CD4-positive, CD25-positive, alpha-beta regulatory T cell (primary cell): ENCODE measurements at regions not wholly inside any gene's neighbourhood (a gene's known extent, or its start where the extent isn't known, plus 50 kb on each side); places are given as distances from the start of the nearest gene placed in this dataset.

ENCODE experiments used
- ATAC-seq, 2 donors: fragments of 150-1000 bp; cut with Tn5 transposase; one replicate each; pipeline ENCODE4 v1.10.0; 2021; ENCODE audit warnings: low read depth in 2 of 2, moderate number of reproducible peaks in 2 of 2, moderate library complexity in 1 of 2
- DNase-seq, 3 donors: peaks; one replicate each; pipeline versions ENCODE4 v3.0.0 to v3.0.0-alpha.2; 2012 to 2022; ENCODE audit warnings: mixed read lengths in 1 of 3
- H3K27ac ChIP-seq: one replicate; pipeline ENCODE4 v1.7.0; 2013; ENCODE audit warnings: mild to moderate bottlenecking, low read length; ENCODE audit not compliant: insufficient read depth, poor library complexity, severe bottlenecking
- H3K27me3 ChIP-seq: one replicate; pipeline ENCODE4 v1.7.0; 2013; ENCODE audit warnings: low read length; ENCODE audit not compliant: control insufficient read depth, insufficient read depth
- H3K36me3 ChIP-seq: one replicate; pipeline ENCODE4 v1.7.0; 2013; ENCODE audit warnings: mild to moderate bottlenecking, low read length, moderate library complexity; ENCODE audit not compliant: control insufficient read depth, insufficient read depth
- H3K4me1 ChIP-seq: 2 replicates; pipeline ENCODE4 v1.7.0; 2013; ENCODE audit warnings: mild to moderate bottlenecking, low read length; ENCODE audit not compliant: insufficient read depth, control insufficient read depth, poor library complexity, severe bottlenecking
- H3K4me3 ChIP-seq: one replicate; pipeline ENCODE4 v1.7.0; 2013; ENCODE audit warnings: low read depth, mild to moderate bottlenecking, low read length, moderate library complexity
- H3K9me3 ChIP-seq, 2 experiments: 1 replicate in 1 of 2; 2 replicates in 1 of 2; pipeline ENCODE4 v1.7.0; 2013; ENCODE audit warnings: low read length in 2 of 2, mild to moderate bottlenecking in 1 of 2, moderate library complexity in 1 of 2; ENCODE audit not compliant: control insufficient read depth in 2 of 2
- H3K27ac Mint-ChIP-seq, 3 donors: one replicate each; pipeline ENCODE4 v1.8.0; 2020 to 2022; ENCODE audit warnings: mild to moderate bottlenecking in 3 of 3, mixed read lengths in 3 of 3, moderate library complexity in 2 of 3
- H3K27me3 Mint-ChIP-seq: one replicate; pipeline ENCODE4 v1.8.0; 2022; ENCODE audit warnings: mild to moderate bottlenecking, mixed read lengths
- H3K36me3 Mint-ChIP-seq: one replicate; pipeline ENCODE4 v1.8.0; 2020; ENCODE audit warnings: mixed read lengths
- H3K4me1 Mint-ChIP-seq, 4 donors: one replicate each; pipeline ENCODE4 v1.8.0; 2020 to 2022; ENCODE audit warnings: mixed read lengths in 4 of 4, mild to moderate bottlenecking in 1 of 4
- H3K4me3 Mint-ChIP-seq, 4 donors: one replicate each; pipeline ENCODE4 v1.8.0; 2020 to 2022; ENCODE audit warnings: mild to moderate bottlenecking in 4 of 4, mixed read lengths in 4 of 4, moderate library complexity in 3 of 4
- H3K9me3 Mint-ChIP-seq, 7 donors: one replicate each; pipeline ENCODE4 v1.8.0; 2020 to 2022; ENCODE audit warnings: mixed read lengths in 7 of 7, mild to moderate bottlenecking in 3 of 7, moderate library complexity in 2 of 7

DNA sequence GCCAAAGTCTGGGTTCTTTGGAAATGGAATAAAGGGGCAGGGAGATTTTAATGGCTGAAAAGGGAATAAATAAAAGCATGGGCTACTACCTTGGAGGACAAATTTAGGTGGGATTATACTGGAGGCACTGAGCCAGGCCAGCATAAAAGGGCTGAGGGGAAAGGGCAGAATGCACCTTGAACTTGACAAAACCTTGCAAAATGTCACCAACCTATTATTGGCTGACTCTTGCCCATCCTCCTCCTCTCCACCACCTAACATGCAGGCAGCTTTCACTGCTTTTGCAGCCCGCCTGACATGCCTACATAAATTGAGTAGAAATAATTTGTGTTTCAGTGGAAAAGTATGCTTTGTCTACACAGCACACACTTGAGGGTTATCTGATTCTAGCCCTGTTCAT is 65.3 kb upstream of the ABLIM1 start:
- ATAC-seq, result no peak
- H3K27ac Mint-ChIP-seq, result peak overlapping the region in 1 of 3 donors; percentile 47
- no peaks in the 10 kb centered on the region for H3K36me3 Mint-ChIP-seq
- no peak overlapping the region for H3K4me3 ChIP-seq
- H3K27me3 Mint-ChIP-seq, result no peaks in the 10 kb centered on the region
- H3K4me1 Mint-ChIP-seq, result peaks cover 0 to 10% (median 1%) of the 10 kb centered on the region in 4 donors
- no peaks in the 10 kb centered on the region for H3K9me3 ChIP-seq
- H3K4me3 Mint-ChIP-seq, result no peak overlapping the region
- H3K27me3 ChIP-seq, result no peaks in the 10 kb centered on the region
- H3K4me1 ChIP-seq, result peaks cover under 1% of the 10 kb centered on the region
- DNase-seq, result no peak
- peaks cover 0 to 5% (median 0%) of the 10 kb centered on the region in 7 donors for H3K9me3 Mint-ChIP-seq
- H3K36me3 ChIP-seq, result no peaks in the 10 kb centered on the region
- H3K27ac ChIP-seq, result no peak overlapping the region

DNA sequence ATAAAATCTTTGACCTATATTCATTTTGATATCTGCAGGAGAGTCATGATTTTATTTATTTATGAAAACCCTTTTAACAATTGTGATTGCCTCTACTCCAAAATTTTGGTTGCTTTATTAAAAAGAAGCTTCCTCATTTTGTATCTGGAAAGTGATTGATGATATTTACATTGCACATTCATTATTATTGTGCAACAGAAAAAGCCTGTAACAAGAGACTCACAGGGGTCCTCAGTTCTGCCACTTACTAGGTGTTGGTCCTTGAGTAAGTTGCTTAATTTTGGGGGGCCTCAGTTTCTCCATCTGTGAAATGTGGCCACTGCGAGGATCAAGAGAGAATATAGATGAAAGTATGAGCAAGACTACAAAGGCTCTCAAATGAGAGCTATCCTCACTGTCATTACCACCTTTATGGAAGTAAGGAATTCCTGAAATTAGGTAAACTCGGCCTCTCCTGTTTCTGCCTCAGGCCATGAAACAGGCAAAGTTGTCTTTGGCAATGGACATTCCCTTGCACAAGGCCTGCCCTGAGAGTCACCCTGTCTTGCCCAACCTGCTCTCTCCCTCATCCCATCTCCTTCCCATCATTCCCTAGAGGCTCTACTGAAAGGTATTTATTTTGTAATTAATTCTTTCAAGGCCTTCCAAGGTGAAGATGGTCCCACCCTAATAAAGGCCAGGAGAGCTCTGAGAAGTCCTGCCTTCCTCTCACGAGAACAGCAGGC is 66.1 kb upstream of the ABLIM1 start:
- Mint-ChIP-seq H3K36me3 (no peaks in the 10 kb centered on the region), H3K9me3 (peaks cover 0 to 5% (median 0%) of the 10 kb centered on the region in 7 donors), H3K27me3 (no peaks in the 10 kb centered on the region), H3K4me1 (peaks cover 0 to 12% (median 1%) of the 10 kb centered on the region in 4 donors), H3K27ac (no peak overlapping the region), H3K4me3 (no peak overlapping the region)
- H3K4me3 ChIP-seq, result no peak overlapping the region
- no peaks in the 10 kb centered on the region for H3K4me1 ChIP-seq
- H3K9me3 ChIP-seq, result no peaks in the 10 kb centered on the region
- H3K27ac ChIP-seq, result no peak overlapping the region
- H3K36me3 ChIP-seq, result no peaks in the 10 kb centered on the region
- no peak for ATAC-seq
- no peaks in the 10 kb centered on the region for H3K27me3 ChIP-seq
- no peak for DNase-seq

DNA sequence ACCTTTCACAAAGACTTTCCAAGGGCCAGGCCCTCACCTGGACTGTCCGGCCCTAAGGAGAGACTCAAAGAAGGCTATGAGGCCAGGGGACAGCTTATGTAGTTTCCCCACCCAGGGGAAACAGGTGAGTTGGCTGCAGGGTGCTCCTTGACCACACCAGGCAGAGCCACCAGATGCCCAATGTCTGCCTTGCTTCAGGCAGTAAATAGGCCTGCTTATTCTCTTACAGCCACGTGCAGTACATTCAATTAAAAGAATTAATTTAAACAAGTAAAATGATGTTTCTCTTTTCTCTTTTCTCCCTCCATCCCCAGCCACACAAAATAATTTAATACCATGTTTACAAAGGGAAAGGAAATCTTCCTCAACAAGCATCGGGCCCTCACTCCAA is 66.6 kb upstream of the ABLIM1 start:
- H3K4me1 ChIP-seq, result no peaks in the 10 kb centered on the region
- peaks cover 0 to 12% (median 1%) of the 10 kb centered on the region in 4 donors for H3K4me1 Mint-ChIP-seq

DNA sequence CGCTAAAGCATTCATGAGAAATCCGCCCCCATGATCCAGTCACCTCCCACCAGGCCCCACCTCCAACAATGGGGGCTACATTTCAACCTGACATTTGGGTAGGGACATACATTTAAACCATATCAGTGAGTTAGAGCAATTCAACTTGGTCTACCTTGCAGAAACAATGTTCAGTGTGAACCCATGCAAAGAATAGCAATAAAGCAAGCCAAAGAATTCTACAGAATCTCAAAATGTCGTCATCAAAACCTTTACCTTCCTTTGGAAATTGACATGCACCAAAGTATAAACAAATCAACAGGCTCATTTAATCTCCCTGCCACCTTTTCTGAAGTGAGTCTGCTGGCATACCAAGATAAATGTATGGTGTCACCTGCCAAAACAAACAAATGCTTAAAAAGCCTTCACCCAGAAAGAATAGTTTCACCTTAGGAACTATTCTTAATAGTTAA is 68.8 kb upstream of the ABLIM1 start:
- no peaks in the 10 kb centered on the region for H3K4me1 ChIP-seq
- H3K36me3 ChIP-seq, result no peaks in the 10 kb centered on the region
- Mint-ChIP-seq H3K4me3 (no peak overlapping the region), H3K9me3 (peaks cover 0 to 5% (median 0%) of the 10 kb centered on the region in 7 donors), H3K36me3 (no peaks in the 10 kb centered on the region), H3K4me1 (peaks cover 0 to 12% (median 1%) of the 10 kb centered on the region in 4 donors), H3K27me3 (no peaks in the 10 kb centered on the region), H3K27ac (no peak overlapping the region)
- no peak overlapping the region for H3K27ac ChIP-seq
- H3K27me3 ChIP-seq, result no peaks in the 10 kb centered on the region
- H3K9me3 ChIP-seq, result no peaks in the 10 kb centered on the region
- DNase-seq, result no peak
- H3K4me3 ChIP-seq, result no peak overlapping the region
- no peak for ATAC-seq

More for the DNA sequence above, 66.6 kb upstream of the ABLIM1 start:
- DNase-seq (no peak), ATAC-seq (no peak)
- Mint-ChIP-seq H3K36me3 (no peaks in the 10 kb centered on the region), H3K4me3 (no peak overlapping the region), H3K27me3 (no peaks in the 10 kb centered on the region), H3K9me3 (peaks cover 0 to 5% (median 0%) of the 10 kb centered on the region in 7 donors), H3K27ac (no peak overlapping the region)
- no peak overlapping the region for H3K4me3 ChIP-seq
- H3K27me3 ChIP-seq, result no peaks in the 10 kb centered on the region
- H3K36me3 ChIP-seq, result no peaks in the 10 kb centered on the region
- H3K9me3 ChIP-seq, result no peaks in the 10 kb centered on the region
- no peak overlapping the region for H3K27ac ChIP-seq

- DNase-seq (no peak), ATAC-seq (no peak)
- Histone ChIP-seq H3K27ac (no peak overlapping the region), H3K27me3 (no peaks in the 10 kb centered on the region), H3K36me3 (no peaks in the 10 kb centered on the region), H3K4me3 (no peak overlapping the region), H3K9me3 (no peaks in the 10 kb centered on the region), H3K4me1 (no peaks in the 10 kb centered on the region)
- H3K27me3 Mint-ChIP-seq, result no peaks in the 10 kb centered on the region
- H3K27ac Mint-ChIP-seq, result no peak overlapping the region
- no peak overlapping the region for H3K4me3 Mint-ChIP-seq
- peaks cover 0 to 12% (median 0%) of the 10 kb centered on the region in 4 donors for H3K4me1 Mint-ChIP-seq
- H3K36me3 Mint-ChIP-seq, result no peaks in the 10 kb centered on the region
- H3K9me3 Mint-ChIP-seq, result peaks cover 0 to 5% (median 0%) of the 10 kb centered on the region in 7 donors
Observed at GRCh38 chr10:114728325-114728724, 70.2 kb upstream of the ABLIM1 start.

DNA sequence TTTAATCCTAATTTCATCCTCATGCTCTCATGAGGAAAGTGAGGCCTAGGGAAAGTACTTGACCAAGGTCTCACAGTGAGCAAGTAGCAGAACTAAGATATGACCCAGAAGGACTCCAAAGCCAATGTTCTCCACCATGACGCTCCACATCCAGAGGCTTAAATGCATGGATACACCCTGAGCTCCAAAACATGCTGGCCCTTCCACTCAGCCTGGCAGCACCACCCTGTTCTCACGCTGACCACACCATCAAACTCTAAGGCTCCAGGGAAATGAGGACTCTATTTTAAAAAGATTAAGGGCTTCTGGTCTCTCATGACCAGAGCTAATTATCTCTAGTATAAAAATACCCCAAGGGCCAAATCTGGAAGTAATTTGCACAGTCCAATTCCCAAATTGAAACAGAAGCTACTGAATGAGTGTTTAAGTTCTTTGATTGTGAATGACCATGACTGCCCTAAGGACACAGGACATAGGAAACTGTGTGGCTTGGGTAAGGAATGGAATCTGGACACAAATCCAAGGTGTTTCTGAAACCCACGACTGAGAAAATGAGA is 71.1 kb upstream of the ABLIM1 start:
- no peak overlapping the region for H3K4me3 Mint-ChIP-seq
- no peaks in the 10 kb centered on the region for H3K9me3 ChIP-seq
- peaks cover 0 to 5% (median 0%) of the 10 kb centered on the region in 7 donors for H3K9me3 Mint-ChIP-seq
- no peaks in the 10 kb centered on the region for H3K36me3 Mint-ChIP-seq
- no peaks in the 10 kb centered on the region for H3K36me3 ChIP-seq
- no peak overlapping the region for H3K27ac Mint-ChIP-seq
- H3K4me3 ChIP-seq, result no peak overlapping the region
- ATAC-seq (no peak), DNase-seq (no peak)
- no peak overlapping the region for H3K27ac ChIP-seq
- H3K27me3 ChIP-seq, result no peaks in the 10 kb centered on the region
- no peaks in the 10 kb centered on the region for H3K27me3 Mint-ChIP-seq
- H3K4me1 ChIP-seq, result no peaks in the 10 kb centered on the region
- peaks cover 0 to 12% (median 0%) of the 10 kb centered on the region in 4 donors for H3K4me1 Mint-ChIP-seq

GRCh38 chr10:114730291-114730690 is 72.2 kb upstream of the ABLIM1 start:
- Mint-ChIP-seq H3K4me3 (no peak overlapping the region), H3K27me3 (peaks cover 4% of the 10 kb centered on the region), H3K27ac (no peak overlapping the region), H3K36me3 (no peaks in the 10 kb centered on the region), H3K9me3 (peaks cover 0 to 5% (median 0%) of the 10 kb centered on the region in 7 donors), H3K4me1 (peaks cover 0 to 12% (median 0%) of the 10 kb centered on the region in 4 donors)
- Histone ChIP-seq H3K9me3 (no peaks in the 10 kb centered on the region), H3K27ac (no peak overlapping the region), H3K4me3 (no peak overlapping the region), H3K4me1 (no peaks in the 10 kb centered on the region), H3K36me3 (no peaks in the 10 kb centered on the region), H3K27me3 (no peaks in the 10 kb centered on the region)
- ATAC-seq (no peak), DNase-seq (no peak)

- no peak for ATAC-seq
- Mint-ChIP-seq H3K4me1 (peaks cover 0 to 14% (median under 1%) of the 10 kb centered on the region in 4 donors), H3K27ac (no peak overlapping the region), H3K27me3 (peaks cover 4% of the 10 kb centered on the region), H3K4me3 (no peak overlapping the region), H3K9me3 (peaks cover 0 to 3% (median 0%) of the 10 kb centered on the region in 7 donors), H3K36me3 (no peaks in the 10 kb centered on the region)
- DNase-seq, result no peak
- no peak overlapping the region for H3K27ac ChIP-seq
- no peaks in the 10 kb centered on the region for H3K27me3 ChIP-seq
- no peaks in the 10 kb centered on the region for H3K9me3 ChIP-seq
- H3K4me3 ChIP-seq, result no peak overlapping the region
- no peaks in the 10 kb centered on the region for H3K4me1 ChIP-seq
- H3K36me3 ChIP-seq, result no peaks in the 10 kb centered on the region
Observed at GRCh38 chr10:114732931-114733330, 74.9 kb upstream of the ABLIM1 start.
